Fibroblast of upper back skin (primary cell): ENCODE measurements at regions not wholly inside any gene's neighbourhood (a gene's known extent, or its start where the extent isn't known, plus 50 kb on each side); places are given as distances from the start of the nearest gene placed in this dataset.

Experiments
- DNase-seq: peaks from one replicate; pipeline ENCODE4 v3.0.0-alpha.2; 2013

DNA sequence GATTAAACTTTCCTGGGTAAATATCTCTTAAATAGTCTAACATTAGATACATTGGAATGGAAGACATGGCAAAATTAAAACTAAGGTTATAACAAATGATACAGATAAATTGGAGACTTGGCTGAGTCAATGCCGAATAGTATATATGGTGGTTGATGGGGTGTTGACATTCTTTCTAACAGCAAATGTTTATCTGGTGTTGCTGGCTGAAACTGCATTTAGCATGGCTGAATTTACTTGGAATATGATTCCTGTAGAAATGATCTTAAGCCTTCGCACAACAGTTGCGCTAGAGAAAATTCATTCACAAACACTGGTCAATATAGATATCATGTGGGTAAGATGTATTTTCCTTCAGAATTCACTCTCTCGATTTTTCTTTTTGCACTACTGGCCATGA is 646.0 kb upstream of the CXADR start:
- no peak for DNase-seq

DNA sequence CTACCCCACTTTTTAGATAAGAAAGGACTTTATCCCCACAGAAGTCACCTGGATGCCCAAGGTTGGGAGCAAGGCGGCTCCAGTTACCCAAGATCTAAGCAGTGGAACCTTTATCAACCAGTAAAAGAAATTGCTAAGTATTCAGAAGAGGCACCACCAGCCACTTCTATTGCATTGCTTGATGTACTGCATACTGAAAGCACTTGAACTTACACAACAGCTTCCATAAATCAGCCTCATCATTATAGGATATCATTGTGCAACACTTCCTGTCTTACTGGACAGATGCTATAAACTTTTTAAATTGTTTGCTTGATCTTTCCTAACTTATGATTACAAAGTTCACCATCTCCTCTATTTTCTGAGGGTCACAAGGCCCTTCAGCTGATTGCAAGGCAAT is 642.7 kb upstream of the CXADR start:
- DNase-seq: peak; percentile 18

DNA sequence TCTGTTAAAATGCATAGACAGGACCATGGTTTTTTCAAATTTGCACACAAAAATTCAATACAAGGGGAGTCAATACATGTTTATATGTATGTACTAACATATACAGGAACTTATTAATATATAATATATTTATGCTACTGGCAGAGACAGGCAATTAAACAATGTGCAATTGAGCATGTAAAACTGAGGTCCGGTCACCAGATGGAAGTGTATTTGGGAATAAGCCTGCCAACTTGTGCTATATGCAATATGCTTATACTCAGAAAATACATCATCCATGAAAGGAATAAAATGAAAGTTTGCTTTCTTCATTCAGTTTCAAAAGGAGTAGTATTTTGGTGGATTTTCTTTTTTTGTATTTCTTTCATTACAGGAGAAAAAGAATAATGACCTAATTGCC is 640.2 kb upstream of the CXADR start:
- DNase-seq: no peak

DNA sequence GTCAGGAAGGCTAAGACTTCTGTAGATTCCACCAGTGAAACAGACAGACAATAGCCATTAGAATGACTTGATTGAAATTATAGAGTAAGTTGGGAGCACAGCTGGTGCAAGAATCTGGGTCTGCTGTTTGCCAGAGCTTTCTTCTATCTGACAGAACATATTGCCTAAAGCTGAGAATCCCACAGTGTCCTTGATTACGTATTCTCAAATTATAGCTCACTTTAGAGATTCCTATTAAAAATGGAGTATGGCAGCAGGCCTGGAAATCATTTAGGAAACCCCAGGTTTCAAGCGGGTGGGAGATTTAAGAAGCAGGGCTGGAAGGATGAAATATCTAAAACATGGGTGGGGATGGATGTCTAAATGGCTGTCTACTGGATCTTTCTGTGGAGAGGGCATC is 639.7 kb upstream of the CXADR start:
- DNase-seq: no peak

DNA sequence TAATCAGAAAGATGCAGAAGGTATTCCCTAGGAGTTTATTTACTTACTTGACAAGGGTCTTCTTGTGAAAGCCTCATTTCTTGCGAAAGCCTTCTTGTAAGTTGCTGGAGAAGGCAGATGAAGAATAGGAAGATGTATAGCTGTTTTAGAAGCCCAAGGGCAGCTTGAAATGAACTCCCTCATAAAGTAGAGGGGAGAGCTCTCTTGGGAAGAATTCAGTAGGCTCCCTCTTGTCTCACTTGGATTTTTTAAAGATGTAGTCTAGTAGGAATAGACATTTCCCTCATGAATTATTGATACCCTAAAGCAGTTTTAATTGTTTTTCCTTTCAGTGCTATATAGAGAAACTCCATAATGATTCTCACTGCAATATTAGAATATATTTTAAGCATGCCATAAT is 639.2 kb upstream of the CXADR start:
- no peak for DNase-seq

GRCh38 chr21:16879479-16879878 is 633.4 kb upstream of the CXADR start:
- no peak for DNase-seq

- DNase-seq: peak; percentile 42
Observed at GRCh38 chr21:16891821-16892220, 621.0 kb upstream of the CXADR start.

- no peak for DNase-seq
Observed at GRCh38 chr21:16900685-16901084, 612.2 kb upstream of the CXADR start.

GRCh38 chr21:16908077-16908476 is 604.8 kb upstream of the CXADR start:
- DNase-seq: peak; percentile 17

DNA sequence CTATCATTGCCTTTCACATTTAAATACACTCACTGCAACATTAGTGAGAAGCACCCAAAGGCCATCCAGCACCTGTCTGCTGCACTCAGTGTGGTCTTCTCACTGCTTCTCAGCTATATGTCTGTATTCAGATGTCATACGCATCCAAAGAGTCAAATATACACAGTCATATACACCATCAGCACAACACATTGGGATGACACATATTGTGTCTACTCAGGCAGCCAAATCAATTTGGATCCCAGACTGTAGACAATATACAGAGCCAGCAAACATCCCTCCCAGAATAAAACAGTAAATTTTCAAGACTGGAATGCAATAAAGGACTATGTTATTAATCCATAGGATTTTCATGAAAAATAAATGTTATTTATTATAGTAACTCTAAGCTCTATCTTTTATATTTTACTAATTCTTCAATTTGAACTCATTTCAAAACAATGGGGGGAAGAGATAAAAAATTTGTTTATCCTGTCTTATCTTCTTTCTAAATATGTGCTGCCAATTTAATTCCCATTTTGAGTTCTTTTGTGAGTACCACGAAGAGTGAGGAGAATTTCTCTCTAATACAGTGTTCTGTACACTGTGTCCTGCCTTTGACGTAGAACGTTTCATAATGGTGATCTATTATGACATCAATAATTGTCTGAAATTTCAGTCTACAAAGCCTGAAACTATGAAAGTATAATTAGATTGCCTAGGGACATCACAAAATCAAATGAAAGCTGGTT is 602.2 kb upstream of the CXADR start:
- DNase-seq: no peak

GRCh38 chr21:16911166-16911607 is 601.7 kb upstream of the CXADR start:
- no peak for DNase-seq

DNA sequence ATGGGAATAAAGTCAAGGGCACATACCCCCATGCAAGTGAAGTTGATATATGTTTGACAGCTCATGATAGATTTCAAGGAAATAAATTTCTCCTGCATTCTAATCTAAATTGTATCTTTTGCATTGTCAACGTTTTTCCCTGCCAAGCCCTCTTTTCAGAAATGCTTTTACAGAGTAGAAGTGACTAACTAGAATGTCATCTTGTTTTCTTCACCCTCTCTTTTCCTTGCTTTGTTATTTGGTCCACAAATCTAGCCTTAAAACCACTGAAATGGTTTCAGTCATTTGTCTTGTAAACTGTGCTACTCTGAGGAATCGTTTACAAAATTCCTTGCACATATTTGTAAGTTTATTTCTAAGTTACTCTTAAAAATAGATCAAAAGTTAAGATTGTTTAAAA is 600.8 kb upstream of the CXADR start:
- peak; percentile 10 for DNase-seq

GRCh38 chr21:16913010-16913409 is 599.8 kb upstream of the CXADR start:
- no peak for DNase-seq

DNA sequence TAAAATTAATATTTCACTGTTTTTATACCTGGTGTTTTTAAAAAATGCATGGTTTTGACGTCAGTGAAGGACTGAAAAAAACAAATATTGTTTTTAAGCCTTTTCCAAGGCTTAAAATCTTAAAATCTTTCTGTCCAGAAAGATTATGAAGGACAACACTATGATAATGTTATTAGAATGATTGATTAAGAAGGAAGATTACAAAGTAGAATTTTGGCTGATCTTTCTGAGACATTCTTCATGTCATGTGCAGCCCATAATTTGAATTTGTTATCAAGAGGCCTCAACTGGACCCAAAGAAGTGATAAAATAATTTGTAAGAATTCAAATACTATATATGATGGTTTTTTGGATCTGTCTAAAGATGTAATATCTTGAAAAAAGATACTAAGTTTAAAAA is 584.4 kb upstream of the CXADR start:
- no peak for DNase-seq

DNA sequence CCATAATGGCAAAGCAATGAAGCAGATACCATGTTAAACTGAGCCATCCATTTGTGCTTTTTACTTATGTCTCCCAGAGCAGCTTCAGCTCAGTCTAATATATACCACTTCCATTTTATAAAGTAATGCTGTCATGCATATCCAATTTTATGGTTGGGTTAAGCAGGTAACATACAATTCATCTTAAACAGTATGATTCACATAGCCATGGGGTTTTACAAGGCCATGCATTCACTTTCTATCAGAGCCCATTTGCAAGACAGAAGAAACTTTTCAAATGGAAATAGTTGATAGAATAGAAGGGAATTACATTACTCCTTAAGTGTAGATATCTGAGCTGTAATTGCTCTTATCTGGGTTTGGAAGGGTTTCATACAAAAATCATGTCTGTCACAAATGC is 580.5 kb upstream of the CXADR start:
- no peak for DNase-seq

GRCh38 chr21:16942703-16943102 is 570.1 kb upstream of the CXADR start:
- peak; percentile 4 for DNase-seq

GRCh38 chr21:16943231-16943630 is 569.6 kb upstream of the CXADR start:
- no peak for DNase-seq

GRCh38 chr21:16945580-16945979 is 567.3 kb upstream of the CXADR start:
- DNase-seq: peak; percentile 1

GRCh38 chr21:16956824-16957223 is 556.0 kb upstream of the CXADR start:
- DNase-seq: no peak

DNA sequence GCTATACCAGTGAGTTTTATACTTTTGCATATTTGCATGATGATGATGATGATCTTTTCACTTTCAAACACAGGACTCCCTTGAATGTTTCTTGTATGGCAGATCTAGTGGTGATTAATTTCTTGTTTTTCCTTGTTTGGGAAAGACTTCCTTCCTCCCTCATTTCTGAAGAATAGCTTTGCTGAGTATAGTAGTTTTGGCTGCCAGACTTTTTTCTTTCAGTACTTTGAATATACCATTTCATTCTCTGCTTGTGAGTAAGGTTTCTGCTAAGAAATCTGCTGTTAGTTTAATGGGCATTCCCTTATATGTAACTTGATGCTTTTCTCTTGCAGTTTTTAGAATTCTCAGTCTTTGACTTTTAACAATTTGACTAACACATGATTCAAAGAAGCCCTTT is 547.4 kb upstream of the CXADR start:
- DNase-seq: no peak

GRCh38 chr21:16968436-16968835 is 544.4 kb upstream of the CXADR start:
- no peak for DNase-seq

- no peak for DNase-seq
Observed at GRCh38 chr21:16969636-16970035, 543.2 kb upstream of the CXADR start.

- DNase-seq: no peak
Observed at GRCh38 chr21:16974060-16974459, 538.8 kb upstream of the CXADR start.

DNA sequence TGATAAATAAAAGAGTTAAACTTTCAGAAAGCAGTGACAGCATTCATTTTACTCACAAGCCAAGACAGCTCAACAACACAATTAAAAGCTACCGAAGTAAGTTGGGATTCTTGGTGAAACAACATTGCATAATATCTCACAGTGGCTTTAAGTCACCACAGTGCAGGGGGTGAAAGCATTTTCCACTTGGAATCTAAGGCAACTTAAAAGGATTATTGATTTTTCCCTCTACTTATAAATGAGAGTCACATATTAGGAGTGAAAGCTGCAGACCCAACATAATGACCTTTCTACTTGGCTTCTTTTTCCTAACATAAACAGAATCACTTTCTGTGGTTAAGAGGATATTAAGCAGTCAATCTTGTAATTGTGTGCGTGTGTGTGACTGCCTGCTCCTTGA is 536.6 kb upstream of the CXADR start:
- DNase-seq: no peak

DNA sequence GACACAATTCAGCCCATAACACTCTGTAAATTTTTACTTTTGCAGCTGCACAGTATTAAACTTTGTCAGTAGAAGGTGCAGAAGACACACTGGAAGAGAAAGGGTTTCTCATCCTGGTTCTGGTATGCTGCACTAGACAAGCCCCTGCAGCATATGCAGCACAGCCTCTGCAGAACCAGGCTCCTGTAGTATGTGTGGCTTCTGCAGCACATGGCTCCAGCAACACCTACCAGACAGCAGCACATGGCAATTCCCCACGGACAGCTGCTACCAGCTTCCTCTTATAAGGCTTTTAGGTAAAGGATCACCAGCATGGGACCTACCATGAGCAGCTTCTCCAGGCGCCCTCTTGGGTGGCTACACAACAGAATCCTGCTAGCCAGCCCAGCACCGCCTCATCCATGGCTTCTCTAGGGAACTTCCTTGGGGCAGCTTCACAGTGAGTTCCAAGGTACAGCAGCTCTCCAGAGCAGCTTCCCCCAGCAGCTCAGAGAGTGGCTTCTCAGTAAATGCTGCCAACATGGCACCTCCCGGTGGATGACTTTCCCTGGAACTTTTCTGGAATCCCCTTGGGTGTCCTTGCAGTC is 534.4 kb upstream of the CXADR start:
- no peak for DNase-seq
